B cell (primary cell): ENCODE measurements at regions not wholly inside any gene's neighbourhood (a gene's known extent, or its start where the extent isn't known, plus 50 kb on each side); places are given as distances from the start of the nearest gene placed in this dataset.

ENCODE experiments used
- EZH2 ChIP-seq: IDR thresholded peaks from 2 replicates; pipeline ENCODE4 v1.6.1; 2012; ENCODE audit warnings: borderline replicate concordance, low read depth, mild to moderate bottlenecking, moderate library complexity, low read length; ENCODE audit not compliant: insufficient read depth, poor library complexity, severe bottlenecking
- TF ChIP-seq, protein P1 (sequence below): fragments of 200-600 bp; IDR thresholded peaks from one replicate; pipeline ENCODE4 v1.8.0; 2022; ENCODE audit warnings: antibody characterized with exemption, mild to moderate bottlenecking

DNA sequence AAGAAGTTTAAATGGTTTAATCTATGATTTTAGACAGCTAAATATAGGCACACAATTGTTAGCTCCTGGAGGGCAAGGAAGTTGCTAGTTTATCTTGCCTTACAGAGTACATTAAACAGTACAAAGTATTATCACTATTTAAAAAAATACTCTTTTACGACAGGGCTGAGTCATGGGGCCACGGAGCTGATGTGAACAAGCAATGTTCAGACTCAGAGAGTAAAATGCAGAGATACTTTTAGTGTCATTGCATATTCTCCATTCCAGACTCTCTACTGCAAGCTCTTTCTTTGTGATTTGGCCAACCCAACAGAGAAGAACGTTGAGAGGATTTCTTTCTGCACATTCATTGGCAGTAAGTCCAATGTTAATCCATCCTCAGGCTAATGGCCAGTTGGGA lies 352.4 kb downstream of the SPRY2 start:
- TF ChIP-seq, protein P1, sequence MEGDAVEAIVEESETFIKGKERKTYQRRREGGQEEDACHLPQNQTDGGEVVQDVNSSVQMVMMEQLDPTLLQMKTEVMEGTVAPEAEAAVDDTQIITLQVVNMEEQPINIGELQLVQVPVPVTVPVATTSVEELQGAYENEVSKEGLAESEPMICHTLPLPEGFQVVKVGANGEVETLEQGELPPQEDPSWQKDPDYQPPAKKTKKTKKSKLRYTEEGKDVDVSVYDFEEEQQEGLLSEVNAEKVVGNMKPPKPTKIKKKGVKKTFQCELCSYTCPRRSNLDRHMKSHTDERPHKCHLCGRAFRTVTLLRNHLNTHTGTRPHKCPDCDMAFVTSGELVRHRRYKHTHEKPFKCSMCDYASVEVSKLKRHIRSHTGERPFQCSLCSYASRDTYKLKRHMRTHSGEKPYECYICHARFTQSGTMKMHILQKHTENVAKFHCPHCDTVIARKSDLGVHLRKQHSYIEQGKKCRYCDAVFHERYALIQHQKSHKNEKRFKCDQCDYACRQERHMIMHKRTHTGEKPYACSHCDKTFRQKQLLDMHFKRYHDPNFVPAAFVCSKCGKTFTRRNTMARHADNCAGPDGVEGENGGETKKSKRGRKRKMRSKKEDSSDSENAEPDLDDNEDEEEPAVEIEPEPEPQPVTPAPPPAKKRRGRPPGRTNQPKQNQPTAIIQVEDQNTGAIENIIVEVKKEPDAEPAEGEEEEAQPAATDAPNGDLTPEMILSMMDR, result no peak
- no peak for TF ChIP-seq EZH2
